HEK293T (cell line): ENCODE measurements at regions not wholly inside any gene's neighbourhood (a gene's known extent, or its start where the extent isn't known, plus 50 kb on each side); places are given as distances from the start of the nearest gene placed in this dataset.

Experiments used
- CTCF ChIA-PET: fragments of 350-600 bp; formaldehyde crosslinking; extraction: SDS; loops from one replicate; lab custom pipeline; 2021; ENCODE audit warnings: antibody characterized with exemption, inconsistent platforms; lab: Yijun Ruan, JAX
- POLR2A ChIA-PET: fragments of 350-600 bp; formaldehyde crosslinking; extraction: SDS; loops from one replicate; lab custom pipeline; 2020; ENCODE audit warnings: antibody characterized with exemption, inconsistent platforms; lab: Yijun Ruan, JAX
- DNase-seq: peaks from one replicate; pipeline ENCODE4 v3.0.0; 2012; ENCODE audit warnings: mixed read lengths; ENCODE audit errors: extremely low spot score
- ARNT ChIP-seq: fragments of 450-650 bp; IDR thresholded peaks from 2 replicates; pipeline ENCODE4 v1.6.1; 2017; ENCODE audit warnings: mild to moderate bottlenecking
- BHLHE40 ChIP-seq: fragments of 450-650 bp; IDR thresholded peaks from 2 replicates; pipeline ENCODE4 v1.6.1; 2016; ENCODE audit warnings: mild to moderate bottlenecking, moderate library complexity, borderline replicate concordance
- CTBP1 ChIP-seq: fragments of 450-650 bp; IDR thresholded peaks from 2 replicates; pipeline ENCODE4 v1.6.1; 2016; ENCODE audit warnings: borderline replicate concordance
- ELF4 ChIP-seq: fragments of 450-650 bp; IDR thresholded peaks from 2 replicates; pipeline ENCODE4 v1.6.1; 2017; ENCODE audit warnings: antibody characterized with exemption
- FOXA1 ChIP-seq: fragments of 450-650 bp; IDR thresholded peaks from 2 replicates; pipeline ENCODE4 v1.6.1; 2016; ENCODE audit warnings: mild to moderate bottlenecking
- FOXK2 ChIP-seq: fragments of 450-650 bp; IDR thresholded peaks from 2 replicates; pipeline ENCODE4 v1.6.1; 2016; ENCODE audit warnings: mild to moderate bottlenecking
- FOXM1 ChIP-seq: fragments of 450-650 bp; IDR thresholded peaks from 2 replicates; pipeline ENCODE4 v1.6.1; 2017; ENCODE audit warnings: mild to moderate bottlenecking, borderline replicate concordance
- HDGF ChIP-seq: fragments of 450-650 bp; IDR thresholded peaks from 2 replicates; pipeline ENCODE4 v1.6.1; 2017; ENCODE audit warnings: antibody characterized with exemption, borderline replicate concordance
- L3MBTL2 ChIP-seq: fragments of 450-650 bp; conservative IDR thresholded peaks from 2 replicates; pipeline ENCODE4 v1.6.1; 2016; ENCODE audit warnings: mild to moderate bottlenecking
- LEF1 ChIP-seq: fragments of 450-650 bp; IDR thresholded peaks from 2 replicates; pipeline ENCODE4 v1.6.1; 2017; ENCODE audit warnings: mild to moderate bottlenecking, borderline replicate concordance
- NFRKB ChIP-seq: fragments of 450-650 bp; IDR thresholded peaks from 2 replicates; pipeline ENCODE4 v1.6.1; 2016; ENCODE audit warnings: mild to moderate bottlenecking, moderate library complexity
- PKNOX1 ChIP-seq: fragments of 450-650 bp; IDR thresholded peaks from 2 replicates; pipeline ENCODE4 v1.6.1; 2016
- SP1 ChIP-seq: fragments of 450-650 bp; IDR thresholded peaks from 2 replicates; pipeline ENCODE4 v1.6.1; 2017
- SUZ12 ChIP-seq: fragments of 450-650 bp; IDR thresholded peaks from 2 replicates; pipeline ENCODE4 v1.6.1; 2016; ENCODE audit warnings: mild to moderate bottlenecking
- TARDBP ChIP-seq: fragments of 450-650 bp; IDR thresholded peaks from 2 replicates; pipeline ENCODE4 v1.6.1; 2016
- ZNF384 ChIP-seq: fragments of 450-650 bp; IDR thresholded peaks from 2 replicates; pipeline ENCODE4 v1.6.1; 2016

- POLR2A ChIA-PET = no interaction called here
- CTCF ChIA-PET = no interaction called here
- DNase-seq = no peak
- no peak for TF ChIP-seq L3MBTL2
- TF ChIP-seq ARNT = no peak
- TF ChIP-seq ZNF384 = no peak
- no peak for TF ChIP-seq PKNOX1
- TF ChIP-seq BHLHE40 = no peak
- TF ChIP-seq LEF1 = no peak
- no peak for TF ChIP-seq FOXM1
- no peak for TF ChIP-seq NFRKB
- no peak for TF ChIP-seq FOXK2
Observed at GRCh38 chr1:157203166-157203565, 65.0 kb upstream of the ETV3 start.

GRCh38 chr1:157202331-157202730, 64.1 kb upstream of the ETV3 start:
- ChIA-PET POLR2A (no interaction called here), CTCF (interaction anchor here (0.6 kb wide), 1 partner anchor 303 kb away, joined by 3 read pairs; no protein-coding TSS in a partner anchor)
- TF ChIP-seq TARDBP = no peak
- no peak for TF ChIP-seq FOXM1
- TF ChIP-seq BHLHE40 = no peak
- TF ChIP-seq CTBP1 = no peak
- no peak for TF ChIP-seq HDGF
- TF ChIP-seq SP1 = no peak
- no peak for TF ChIP-seq FOXK2
- no peak for TF ChIP-seq FOXA1
- TF ChIP-seq ELF4 = no peak
- TF ChIP-seq ARNT = no peak
- no peak for TF ChIP-seq SUZ12
- no peak for TF ChIP-seq ZNF384
- TF ChIP-seq LEF1 = no peak
- no peak for TF ChIP-seq L3MBTL2
- no peak for TF ChIP-seq NFRKB
- TF ChIP-seq PKNOX1 = no peak
- DNase-seq = no peak

- POLR2A ChIA-PET = no interaction called here
- CTCF ChIA-PET = interaction anchor here (0.6 kb wide), 1 partner anchor 304 kb away, joined by 3 read pairs; no protein-coding TSS in a partner anchor
- TF ChIP-seq ELF4 (no peak), CTBP1 (no peak), FOXK2 (no peak), FOXM1 (no peak), NFRKB (no peak), LEF1 (no peak), PKNOX1 (no peak)
- DNase-seq = no peak
Observed at GRCh38 chr1:157201767-157202166, 63.6 kb upstream of the ETV3 start.

- ChIA-PET CTCF (no interaction called here), POLR2A (no interaction called here)
- TF ChIP-seq HDGF (no peak), CTBP1 (no peak), SP1 (no peak), ELF4 (no peak), BHLHE40 (no peak), LEF1 (no peak), FOXA1 (no peak), FOXM1 (no peak), PKNOX1 (no peak), ZNF384 (no peak), TARDBP (no peak), L3MBTL2 (no peak), NFRKB (no peak)
- no peak for DNase-seq
Observed at GRCh38 chr1:157200451-157200850, 62.3 kb upstream of the ETV3 start.

GRCh38 chr1:157199421-157199755, 61.2 kb upstream of the ETV3 start:
- ChIA-PET POLR2A (no interaction called here), CTCF (interaction anchor here (1.1 kb wide), 1 partner anchor 111 kb away, joined by 3 read pairs; no protein-coding TSS in a partner anchor)
- no peak for TF ChIP-seq SP1
- TF ChIP-seq FOXM1 = no peak
- TF ChIP-seq NFRKB = no peak
- TF ChIP-seq TARDBP = no peak
- no peak for TF ChIP-seq ELF4
- TF ChIP-seq FOXA1 = no peak
- no peak for TF ChIP-seq FOXK2
- DNase-seq = no peak
